ENCODE measurements at regions not wholly inside any gene's neighbourhood (a gene's known extent, or its start where the extent isn't known, plus 50 kb on each side); places are given as distances from the start of the nearest gene placed in this dataset.
"Not testable (repeated sequence)": the region's sequence is repeated elsewhere in the genome, so short reads cannot be mapped to it uniquely, and the experiment has no call there.

GRCh38 chr1:121582898-121583297 lies 398.1 kb downstream of the SRGAP2C start:
- not testable (repeated sequence) for DNase-seq

- DNase-seq, result no peak
These were observed 401.8 kb downstream of the SRGAP2C start for GRCh38 chr1:121586369-121587229.

GRCh38 chr1:121587230-121587569 lies 402.4 kb downstream of the SRGAP2C start:
- no peak for DNase-seq

GRCh38 chr1:121587777-121588176 lies 403.0 kb downstream of the SRGAP2C start:
- DNase-seq, result no peak

- no peak for DNase-seq
These were observed 409.3 kb downstream of the SRGAP2C start for GRCh38 chr1:121594096-121594495.

- no peak for DNase-seq
These were observed 410.3 kb downstream of the SRGAP2C start for GRCh38 chr1:121595089-121595488.

- DNase-seq, result not testable (repeated sequence)
These were observed 420.2 kb downstream of the SRGAP2C start for GRCh38 chr1:121604843-121605444.

GRCh38 chr1:121607499-121607898 lies 422.7 kb downstream of the SRGAP2C start:
- not testable (repeated sequence) for DNase-seq

Measured in activated T-cell treated with anti-CD3 and anti-CD28 coated beads, Interleukin-2, amount 50 U/mL, for 48 hours (primary cell).